ENCODE measurements at regions not wholly inside any gene's neighbourhood (a gene's known extent, or its start where the extent isn't known, plus 50 kb on each side); places are given as distances from the start of the nearest gene placed in this dataset.
"Not testable (repeated sequence)": the region's sequence is repeated elsewhere in the genome, so short reads cannot be mapped to it uniquely, and the experiment has no call there.

- no peaks in the 10 kb centered on the region for H3K27me3 Mint-ChIP-seq (ENCODE audit: unreplicated experiment)
- TF ChIP-seq CTCF (IDR thresholded peaks at IDR 0.05; ENCODE audit: unreplicated experiment), result no peak
- no peaks in the 10 kb centered on the region for H3K9me3 Mint-ChIP-seq (ENCODE audit: unreplicated experiment)
- no peaks in the 10 kb centered on the region for H3K4me1 Mint-ChIP-seq (ENCODE audit: unreplicated experiment)
- no peak overlapping the region for H3K27ac Mint-ChIP-seq (ENCODE audit: unreplicated experiment)
- H3K36me3 Mint-ChIP-seq (ENCODE audit: low read depth, unreplicated experiment), result no peaks in the 10 kb centered on the region
- no peak overlapping the region for H3K4me3 Mint-ChIP-seq (ENCODE audit: unreplicated experiment)
- no peak for DNase-seq (ENCODE audit: low spot score)
Observed at GRCh38 chr5:107002115-107002514, 668.6 kb downstream of the EFNA5 start.

- DNase-seq (ENCODE audit: low spot score); H3K36me3 Mint-ChIP-seq (ENCODE audit: low read depth, unreplicated experiment); H3K4me3 Mint-ChIP-seq (ENCODE audit: unreplicated experiment); H3K27ac Mint-ChIP-seq (ENCODE audit: unreplicated experiment); H3K9me3 Mint-ChIP-seq (ENCODE audit: unreplicated experiment); H3K27me3 Mint-ChIP-seq (ENCODE audit: unreplicated experiment); H3K4me1 Mint-ChIP-seq (ENCODE audit: unreplicated experiment): not testable (repeated sequence)
Observed at GRCh38 chr5:106999506-106999905, 671.2 kb downstream of the EFNA5 start.

- Mint-ChIP-seq H3K36me3 (ENCODE audit: low read depth, unreplicated experiment) (no peaks in the 10 kb centered on the region), H3K9me3 (ENCODE audit: unreplicated experiment) (no peaks in the 10 kb centered on the region), H3K4me1 (ENCODE audit: unreplicated experiment) (peaks cover 11% of the 10 kb centered on the region), H3K27ac (ENCODE audit: unreplicated experiment) (no peak overlapping the region), H3K27me3 (ENCODE audit: unreplicated experiment) (peaks cover 7% of the 10 kb centered on the region), H3K4me3 (ENCODE audit: unreplicated experiment) (no peak overlapping the region)
- DNase-seq (ENCODE audit: low spot score), result no peak
- no peak for TF ChIP-seq CTCF (IDR thresholded peaks at IDR 0.05; ENCODE audit: unreplicated experiment)
Observed at GRCh38 chr5:106986006-106986405, 684.7 kb downstream of the EFNA5 start.

GRCh38 chr5:106985174-106985573, 685.6 kb downstream of the EFNA5 start:
- Mint-ChIP-seq H3K4me3 (ENCODE audit: unreplicated experiment) (no peak overlapping the region), H3K9me3 (ENCODE audit: unreplicated experiment) (no peaks in the 10 kb centered on the region), H3K4me1 (ENCODE audit: unreplicated experiment) (peaks cover 13% of the 10 kb centered on the region), H3K27me3 (ENCODE audit: unreplicated experiment) (peaks cover 15% of the 10 kb centered on the region), H3K36me3 (ENCODE audit: low read depth, unreplicated experiment) (no peaks in the 10 kb centered on the region), H3K27ac (ENCODE audit: unreplicated experiment) (no peak overlapping the region)
- no peak for TF ChIP-seq CTCF (IDR thresholded peaks at IDR 0.05; ENCODE audit: unreplicated experiment)
- DNase-seq (ENCODE audit: low spot score), result no peak

GRCh38 chr5:106979178-106979577, 691.6 kb downstream of the EFNA5 start:
- H3K36me3 Mint-ChIP-seq (ENCODE audit: low read depth, unreplicated experiment); H3K9me3 Mint-ChIP-seq (ENCODE audit: unreplicated experiment); DNase-seq (ENCODE audit: low spot score); H3K27ac Mint-ChIP-seq (ENCODE audit: unreplicated experiment): not testable (repeated sequence)
- peaks cover 21% of the 10 kb centered on the region for H3K27me3 Mint-ChIP-seq (ENCODE audit: unreplicated experiment)
- H3K4me3 Mint-ChIP-seq (ENCODE audit: unreplicated experiment), result peak overlapping the region; percentile 74
- H3K4me1 Mint-ChIP-seq (ENCODE audit: unreplicated experiment), result peaks cover 25% of the 10 kb centered on the region

GRCh38 chr5:106978582-106979165, 692.1 kb downstream of the EFNA5 start:
- H3K36me3 Mint-ChIP-seq (ENCODE audit: low read depth, unreplicated experiment); H3K9me3 Mint-ChIP-seq (ENCODE audit: unreplicated experiment); H3K27ac Mint-ChIP-seq (ENCODE audit: unreplicated experiment); DNase-seq (ENCODE audit: low spot score): not testable (repeated sequence)
- Mint-ChIP-seq H3K27me3 (ENCODE audit: unreplicated experiment) (peaks cover 21% of the 10 kb centered on the region), H3K4me3 (ENCODE audit: unreplicated experiment) (peak overlapping the region; percentile 74), H3K4me1 (ENCODE audit: unreplicated experiment) (peaks cover 22% of the 10 kb centered on the region)

Measured in endothelial cell (in vitro differentiated cells).